HG03108 (cell line): ENCODE measurements at regions not wholly inside any gene's neighbourhood (a gene's known extent, or its start where the extent isn't known, plus 50 kb on each side); places are given as distances from the start of the nearest gene placed in this dataset.

Experiments used
- ATAC-seq: cut with Tn5 transposase; IDR thresholded peaks from one replicate; pipeline ENCODE4 v1.9.1; 2021; ENCODE audit warnings: moderate library complexity; ENCODE audit not compliant: unreplicated experiment

- ATAC-seq, result no peak
Measured at GRCh38 chr15:47179988-47180387, 537.3 kb upstream of the SEMA6D start.

GRCh38 chr15:47182818-47183217, 534.5 kb upstream of the SEMA6D start:
- no peak for ATAC-seq

- no peak for ATAC-seq
Measured at GRCh38 chr15:47184003-47184907, 533.0 kb upstream of the SEMA6D start.

GRCh38 chr15:47184908-47185801, 532.1 kb upstream of the SEMA6D start:
- no peak for ATAC-seq

- no peak for ATAC-seq
Measured at GRCh38 chr15:47186075-47186474, 531.2 kb upstream of the SEMA6D start.

GRCh38 chr15:47188758-47189507, 528.4 kb upstream of the SEMA6D start:
- no peak for ATAC-seq

GRCh38 chr15:47194718-47195117, 522.6 kb upstream of the SEMA6D start:
- ATAC-seq, result no peak

- peak; percentile 67 for ATAC-seq
Measured at GRCh38 chr15:47196048-47196447, 521.3 kb upstream of the SEMA6D start.

GRCh38 chr15:47203993-47204392, 513.3 kb upstream of the SEMA6D start:
- ATAC-seq, result no peak

- ATAC-seq, result no peak
Measured at GRCh38 chr15:47206358-47206978, 510.8 kb upstream of the SEMA6D start.

- no peak for ATAC-seq
Measured at GRCh38 chr15:47209591-47209990, 507.7 kb upstream of the SEMA6D start.

GRCh38 chr15:47212222-47213010, 504.9 kb upstream of the SEMA6D start:
- no peak for ATAC-seq

GRCh38 chr15:47213883-47214282, 503.4 kb upstream of the SEMA6D start:
- no peak for ATAC-seq

- no peak for ATAC-seq
Measured at GRCh38 chr15:47218295-47218694, 499.0 kb upstream of the SEMA6D start.

GRCh38 chr15:47244361-47244760, 472.9 kb upstream of the SEMA6D start:
- ATAC-seq, result no peak

- no peak for ATAC-seq
Measured at GRCh38 chr15:47246317-47246716, 471.0 kb upstream of the SEMA6D start.

GRCh38 chr15:47258521-47258920, 458.8 kb upstream of the SEMA6D start:
- ATAC-seq, result no peak

GRCh38 chr15:47265686-47266085, 451.6 kb upstream of the SEMA6D start:
- no peak for ATAC-seq

GRCh38 chr15:47266566-47266965, 450.7 kb upstream of the SEMA6D start:
- ATAC-seq, result no peak

- no peak for ATAC-seq
Measured at GRCh38 chr15:47273864-47274263, 443.4 kb upstream of the SEMA6D start.
